GM12865 (cell line): ENCODE measurements at regions not wholly inside any gene's neighbourhood (a gene's known extent, or its start where the extent isn't known, plus 50 kb on each side); places are given as distances from the start of the nearest gene placed in this dataset.

Experiments used
- DNase-seq: peaks from one replicate; pipeline ENCODE4 v3.0.0; 2010; ENCODE audit warnings: low read depth
- H3K4me3 ChIP-seq: 2 replicates; pipeline ENCODE4 v1.5.1; 2011; ENCODE audit warnings: mild to moderate bottlenecking, low read depth, low read length, control low read depth
- CTCF ChIP-seq: IDR thresholded peaks from 2 replicates; pipeline ENCODE4 v1.5.1; 2011; ENCODE audit warnings: low read length, control low read depth, low read depth, inconsistent platforms; ENCODE audit not compliant: insufficient read depth; ENCODE audit errors: missing control alignments

GRCh38 chr2:128591861-128592822 is 273.5 kb upstream of the HS6ST1 start:
- no peak for DNase-seq
- H3K4me3 ChIP-seq = no peak overlapping the region
- no peak for TF ChIP-seq CTCF

DNA sequence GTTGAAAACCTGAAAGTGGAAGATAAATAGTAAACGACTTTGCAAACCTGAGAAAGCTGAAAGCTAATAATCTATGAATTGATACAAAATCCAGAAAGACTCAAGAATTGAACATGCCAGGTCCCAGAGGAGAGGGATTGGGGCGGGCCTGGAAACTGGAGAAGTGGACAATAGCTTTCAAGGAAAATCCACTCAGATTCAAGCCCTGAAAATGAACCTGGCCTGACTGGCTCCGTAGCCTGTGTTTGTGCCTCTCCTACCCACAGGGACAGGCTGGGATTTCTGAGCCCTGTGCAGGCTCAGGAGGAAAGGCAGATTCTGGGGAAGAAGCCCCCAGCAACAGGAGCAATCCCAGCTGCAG is 274.8 kb upstream of the HS6ST1 start:
- no peak overlapping the region for H3K4me3 ChIP-seq
- no peak for DNase-seq
- TF ChIP-seq CTCF = no peak

- no peak for DNase-seq
- no peak overlapping the region for H3K4me3 ChIP-seq
Observed at GRCh38 chr2:128593879-128594650, 275.4 kb upstream of the HS6ST1 start.

GRCh38 chr2:128594651-128594910 is 275.9 kb upstream of the HS6ST1 start:
- no peak for DNase-seq
- no peak for TF ChIP-seq CTCF
- H3K4me3 ChIP-seq = no peak overlapping the region

More at GRCh38 chr2:128593879-128594650, 275.4 kb upstream of the HS6ST1 start:
- TF ChIP-seq CTCF = no peak

- no peak for TF ChIP-seq CTCF
- DNase-seq = no peak
- H3K4me3 ChIP-seq = no peak overlapping the region
Observed at GRCh38 chr2:128594953-128595677, 276.4 kb upstream of the HS6ST1 start.

- H3K4me3 ChIP-seq = no peak overlapping the region
- TF ChIP-seq CTCF = no peak
- DNase-seq = no peak
Observed at GRCh38 chr2:128595763-128596395, 277.2 kb upstream of the HS6ST1 start.
